ENCODE measurements at regions not wholly inside any gene's neighbourhood (a gene's known extent, or its start where the extent isn't known, plus 50 kb on each side); places are given as distances from the start of the nearest gene placed in this dataset.

- H3K4me2 ChIP-seq (ENCODE audit: control insufficient read depth, extremely low read depth, insufficient read depth, low read depth, low read length), result no peak overlapping the region
- FAIRE-seq (no peak), DNase-seq (ENCODE audit: low read depth, low spot score) (no peak)
- no peaks in the 10 kb centered on the region for H3K79me2 ChIP-seq (ENCODE audit: control insufficient read depth, insufficient read depth, low read length)
- no peak overlapping the region for H3K4me3 ChIP-seq (ENCODE audit: control insufficient read depth in 2 of 3, extremely low read depth in 1 of 3, insufficient read depth in 2 of 3, low read depth in 1 of 3, low read length in 3 of 3)
- H3K9me1 ChIP-seq (ENCODE audit: control insufficient read depth, extremely low read depth, insufficient read depth, low read length), result no peaks in the 10 kb centered on the region
- dilution Hi-C loops (cut with MboI; ENCODE audit: extremely low pct_ligation_motif_present, low sequenced_read_pairs), result no loop called here
- H3K9me3 ChIP-seq (ENCODE audit: control insufficient read depth, low read depth, low read length), result no peaks in the 10 kb centered on the region
- no peaks in the 10 kb centered on the region for H4K20me1 ChIP-seq (ENCODE audit: control insufficient read depth, extremely low read depth, insufficient read depth, low read length)
- no peak overlapping the region for H3K9ac ChIP-seq (ENCODE audit: control insufficient read depth, extremely low read depth, insufficient read depth, low read length)
- H3K27me3 ChIP-seq (ENCODE audit: control insufficient read depth, extremely low read depth, insufficient read depth, low read length), result no peaks in the 10 kb centered on the region
- no peak overlapping the region for H3K27ac ChIP-seq (ENCODE audit: control insufficient read depth, insufficient read depth, low read length)
- no peaks in the 10 kb centered on the region for H3K4me1 ChIP-seq (ENCODE audit: control insufficient read depth, extremely low read depth, insufficient read depth, low read length)
- no peaks in the 10 kb centered on the region for H3K36me3 ChIP-seq (ENCODE audit: control insufficient read depth in 2 of 2, extremely low read depth in 1 of 2, insufficient read depth in 2 of 2, low read length in 2 of 2)
- H2AFZ ChIP-seq (ENCODE audit: control insufficient read depth, low read length), result no peak overlapping the region
- TF ChIP-seq EZH2 (IDR thresholded peaks at IDR 0.05; ENCODE audit: low read length), result no peak
- TF ChIP-seq CTCF (optimal IDR thresholded peaks at IDR 0.05 in 1 of 3, IDR thresholded peaks at IDR 0.05 in 1 of 3, conservative IDR thresholded peaks at IDR 0.05 in 1 of 3; ENCODE audit: extremely low read depth in 1 of 3, insufficient read depth in 2 of 3, low read length in 3 of 3), result no peak
Observed at GRCh38 chr5:158303275-158303674, 444.3 kb upstream of the CLINT1 start.

DNA sequence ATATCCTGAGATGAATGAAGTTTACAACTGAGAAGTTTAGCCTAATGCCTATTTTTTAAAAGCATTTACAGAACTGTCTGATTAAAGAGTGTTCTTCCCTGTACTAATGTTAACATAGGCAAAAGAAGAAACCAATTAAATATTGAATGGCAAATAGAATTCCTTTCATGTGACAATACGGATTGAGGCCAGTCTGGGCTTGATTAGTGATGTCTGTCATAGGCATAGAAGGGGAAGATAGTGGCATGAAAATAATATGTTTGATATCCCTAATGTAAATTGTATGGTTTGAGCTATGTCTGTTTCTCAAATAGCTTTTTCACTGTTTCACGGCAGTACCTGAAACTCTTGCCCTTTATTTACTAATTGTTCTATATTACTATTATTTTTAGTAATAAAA is 443.1 kb upstream of the CLINT1 start:
- H3K36me3 ChIP-seq (ENCODE audit: control insufficient read depth in 2 of 2, extremely low read depth in 1 of 2, insufficient read depth in 2 of 2, low read length in 2 of 2), result no peaks in the 10 kb centered on the region
- no peaks in the 10 kb centered on the region for H3K4me1 ChIP-seq (ENCODE audit: control insufficient read depth, extremely low read depth, insufficient read depth, low read length)
- H3K9ac ChIP-seq (ENCODE audit: control insufficient read depth, extremely low read depth, insufficient read depth, low read length), result no peak overlapping the region
- H3K4me3 ChIP-seq (ENCODE audit: control insufficient read depth in 2 of 3, extremely low read depth in 1 of 3, insufficient read depth in 2 of 3, low read depth in 1 of 3, low read length in 3 of 3), result no peak overlapping the region
- no peak for DNase-seq (ENCODE audit: low read depth, low spot score)
- no peak for FAIRE-seq
- no peak overlapping the region for H3K4me2 ChIP-seq (ENCODE audit: control insufficient read depth, extremely low read depth, insufficient read depth, low read depth, low read length)
- no peaks in the 10 kb centered on the region for H3K9me3 ChIP-seq (ENCODE audit: control insufficient read depth, low read depth, low read length)
- H3K27ac ChIP-seq (ENCODE audit: control insufficient read depth, insufficient read depth, low read length), result no peak overlapping the region
- dilution Hi-C loops (cut with MboI; ENCODE audit: extremely low pct_ligation_motif_present, low sequenced_read_pairs), result no loop called here
- H2AFZ ChIP-seq (ENCODE audit: control insufficient read depth, low read length), result no peak overlapping the region
- TF ChIP-seq CTCF (optimal IDR thresholded peaks at IDR 0.05 in 1 of 3, IDR thresholded peaks at IDR 0.05 in 1 of 3, conservative IDR thresholded peaks at IDR 0.05 in 1 of 3; ENCODE audit: extremely low read depth in 1 of 3, insufficient read depth in 2 of 3, low read length in 3 of 3) (no peak), EZH2 (IDR thresholded peaks at IDR 0.05; ENCODE audit: low read length) (no peak)
- no peaks in the 10 kb centered on the region for H3K27me3 ChIP-seq (ENCODE audit: control insufficient read depth, extremely low read depth, insufficient read depth, low read length)
- H3K9me1 ChIP-seq (ENCODE audit: control insufficient read depth, extremely low read depth, insufficient read depth, low read length), result no peaks in the 10 kb centered on the region
- H3K79me2 ChIP-seq (ENCODE audit: control insufficient read depth, insufficient read depth, low read length), result no peaks in the 10 kb centered on the region
- H4K20me1 ChIP-seq (ENCODE audit: control insufficient read depth, extremely low read depth, insufficient read depth, low read length), result no peaks in the 10 kb centered on the region

Data from keratinocyte (primary cell).